GM19240 (cell line): ENCODE measurements at regions not wholly inside any gene's neighbourhood (a gene's known extent, or its start where the extent isn't known, plus 50 kb on each side); places are given as distances from the start of the nearest gene placed in this dataset.

Source experiments
- DNase-seq: peaks from one replicate; pipeline ENCODE4 v3.0.0; 2011; ENCODE audit warnings: low spot score; ENCODE audit not compliant: insufficient read length

DNA sequence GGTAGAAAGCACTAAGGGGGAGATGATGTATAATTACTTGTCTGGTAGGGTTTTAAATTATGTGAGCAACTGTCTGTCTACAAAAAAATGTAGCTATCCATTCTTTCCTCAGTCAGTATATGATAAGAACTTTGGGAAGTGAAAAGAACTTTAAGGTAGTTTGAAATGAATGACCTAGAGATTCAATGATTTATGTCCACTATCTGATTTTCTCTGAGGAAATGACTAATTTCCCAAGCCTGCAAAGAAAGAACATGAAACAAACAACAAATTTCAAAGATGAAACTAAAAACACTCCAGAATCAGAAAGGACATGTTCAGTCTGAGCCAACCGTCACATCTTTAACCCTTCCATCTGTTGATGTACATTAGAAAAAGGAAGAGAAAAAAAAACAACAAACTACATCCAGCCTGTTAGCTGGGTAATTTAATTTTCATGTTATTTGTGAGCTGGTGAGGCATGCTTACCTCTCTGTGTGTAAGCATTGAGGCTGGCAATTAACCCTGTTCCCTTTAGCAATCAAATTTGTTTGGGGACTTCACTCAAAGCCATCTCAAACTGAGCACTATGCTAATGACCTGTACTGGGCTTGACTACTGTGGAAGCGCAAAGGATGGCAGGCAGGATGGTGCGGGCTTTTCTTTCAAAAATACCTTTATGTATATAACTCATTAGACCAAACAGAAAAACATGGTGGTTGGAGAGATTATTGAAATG lies 220.1 kb downstream of the TUSC7 start:
- no peak for DNase-seq

GRCh38 chr3:116930786-116931185 lies 221.2 kb downstream of the TUSC7 start:
- no peak for DNase-seq

GRCh38 chr3:116939091-116939490 lies 229.5 kb downstream of the TUSC7 start:
- no peak for DNase-seq

- DNase-seq = no peak
These were observed 230.0 kb downstream of the TUSC7 start for GRCh38 chr3:116939550-116939949.

GRCh38 chr3:116940719-116941118 lies 231.1 kb downstream of the TUSC7 start:
- DNase-seq = no peak

GRCh38 chr3:116946376-116946775 lies 236.8 kb downstream of the TUSC7 start:
- DNase-seq = no peak

DNA sequence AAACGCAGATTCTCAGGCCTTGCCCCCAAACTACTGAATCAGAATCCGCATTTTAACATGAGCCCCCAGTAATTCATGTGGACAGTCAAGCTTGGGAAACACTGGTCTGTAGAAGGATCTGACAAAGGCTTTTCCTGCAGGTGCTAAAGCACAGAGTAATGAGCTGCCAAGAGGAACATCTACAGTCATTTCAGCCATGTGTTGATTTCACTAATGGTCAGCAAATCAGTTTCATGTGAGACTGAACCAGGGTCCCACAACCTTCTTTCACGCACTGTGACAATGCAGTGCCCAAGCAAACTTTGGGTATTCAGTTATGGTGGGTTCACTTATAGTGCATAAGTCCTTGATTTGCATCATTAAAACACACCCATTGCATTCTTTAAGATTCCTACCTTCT lies 237.6 kb downstream of the TUSC7 start:
- no peak for DNase-seq

DNA sequence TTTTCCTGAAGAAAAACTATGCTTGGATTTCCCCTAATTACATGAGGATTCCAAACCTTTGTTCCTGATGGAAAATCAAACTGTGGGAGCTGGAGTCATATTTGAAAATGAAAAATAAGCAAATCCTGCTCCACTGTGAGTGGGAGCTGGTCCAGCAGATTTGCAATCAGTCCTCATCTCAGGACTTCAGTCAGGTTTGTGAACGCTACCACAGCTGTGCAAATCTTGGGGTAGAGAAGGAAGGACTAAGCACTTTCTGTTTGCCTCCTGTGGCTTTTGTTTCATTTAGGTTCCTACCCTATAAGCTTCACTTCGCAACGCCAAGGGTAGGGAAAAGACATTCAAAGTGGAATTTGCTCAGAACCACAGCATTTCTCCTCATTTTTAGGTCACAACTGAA lies 238.2 kb downstream of the TUSC7 start:
- DNase-seq = no peak

DNA sequence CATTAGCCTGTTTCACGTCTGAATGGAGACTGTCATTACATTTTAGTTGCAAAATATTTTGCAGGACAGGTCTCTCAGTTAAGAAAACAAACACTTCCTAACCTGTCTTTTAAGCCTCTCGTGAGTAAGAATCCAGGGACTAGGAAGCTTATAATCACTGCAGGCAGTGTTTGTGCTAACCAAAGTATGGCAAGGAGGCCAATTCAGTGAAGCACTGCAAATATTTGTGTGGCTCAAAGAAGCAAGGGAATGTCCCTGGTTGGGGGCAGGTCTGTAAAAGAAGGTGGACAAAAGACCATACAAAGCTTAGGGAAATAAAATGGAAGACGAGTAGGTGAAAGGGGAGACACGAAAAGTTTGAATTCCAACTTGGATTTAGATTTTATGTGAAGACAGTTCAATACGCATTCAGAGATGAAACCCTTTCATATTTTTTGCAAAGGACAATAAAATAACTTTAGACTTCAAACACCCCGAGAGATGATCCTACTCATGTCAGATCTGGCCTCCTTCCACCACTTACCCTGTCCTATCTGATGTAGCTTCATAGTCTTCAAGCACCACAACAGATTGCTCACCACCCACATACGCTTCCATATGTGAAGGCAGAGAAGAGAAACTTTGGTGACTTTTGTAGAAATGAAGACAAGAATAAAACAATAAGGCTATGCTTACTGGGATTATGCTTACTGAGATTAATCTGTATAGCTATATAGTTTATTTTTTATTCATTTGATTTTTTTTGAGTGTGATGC lies 240.9 kb downstream of the TUSC7 start:
- no peak for DNase-seq

DNA sequence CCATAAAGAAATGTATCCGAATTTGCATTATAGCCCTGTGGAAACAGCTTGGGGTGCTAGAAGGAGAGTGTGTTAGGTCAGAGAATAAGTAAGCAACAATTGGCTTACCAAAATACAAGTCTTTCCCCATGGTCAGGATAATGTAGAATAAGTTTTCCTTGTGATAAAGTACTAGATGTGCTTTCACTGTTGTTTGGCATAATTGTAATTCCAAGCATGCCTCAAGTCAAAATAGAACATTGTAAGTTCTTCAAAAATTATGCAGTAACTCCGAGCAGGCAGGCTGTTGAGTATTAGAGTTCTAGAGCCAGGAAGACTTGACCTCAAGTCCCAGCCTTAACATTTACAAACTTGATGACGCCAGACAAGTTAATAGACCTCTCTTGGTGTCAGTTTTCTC lies 242.0 kb downstream of the TUSC7 start:
- DNase-seq = no peak

GRCh38 chr3:116958291-116958690 lies 248.7 kb downstream of the TUSC7 start:
- no peak for DNase-seq

GRCh38 chr3:116961106-116961505 lies 251.5 kb downstream of the TUSC7 start:
- DNase-seq = no peak

GRCh38 chr3:116963802-116964201 lies 254.2 kb downstream of the TUSC7 start:
- no peak for DNase-seq

DNA sequence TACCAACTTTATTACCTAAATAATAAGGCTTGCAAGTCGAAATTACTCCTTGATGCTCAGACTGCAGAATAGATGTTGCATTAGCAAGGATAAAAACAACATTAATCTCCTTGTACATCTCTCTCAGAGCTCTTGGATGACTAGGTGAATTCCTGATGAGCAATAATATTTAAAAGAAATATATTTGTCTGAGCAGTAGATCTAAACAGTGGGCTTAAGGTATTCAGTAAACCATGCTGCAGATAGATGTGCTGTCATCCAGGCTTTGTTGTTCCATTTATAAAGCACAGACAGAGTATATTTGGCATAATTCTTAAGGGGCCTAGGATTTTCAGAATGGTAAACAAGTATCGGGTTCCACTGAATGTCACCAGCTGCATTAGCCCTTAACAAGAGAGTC lies 257.1 kb downstream of the TUSC7 start:
- DNase-seq = no peak

GRCh38 chr3:116969135-116969534 lies 259.6 kb downstream of the TUSC7 start:
- DNase-seq = no peak

DNA sequence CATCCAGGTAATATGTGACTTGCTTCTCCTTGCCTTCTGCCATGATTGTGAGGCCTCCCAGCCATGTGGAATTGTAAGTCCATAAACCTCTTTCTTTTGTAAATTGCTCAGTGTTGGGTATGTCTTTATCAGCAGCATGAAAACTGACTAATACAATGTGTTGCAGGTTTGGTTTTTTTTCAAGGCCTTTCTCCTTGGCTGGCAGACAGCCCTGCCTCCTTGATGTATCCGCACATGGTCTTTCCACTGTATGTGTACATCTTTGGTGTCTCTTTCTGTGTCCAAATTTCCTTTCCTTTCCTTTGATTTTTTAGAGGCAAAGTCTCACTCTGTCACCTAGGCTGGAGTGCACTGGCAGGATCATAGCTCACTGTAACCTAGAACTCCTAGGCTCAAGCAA lies 260.1 kb downstream of the TUSC7 start:
- DNase-seq = no peak

DNA sequence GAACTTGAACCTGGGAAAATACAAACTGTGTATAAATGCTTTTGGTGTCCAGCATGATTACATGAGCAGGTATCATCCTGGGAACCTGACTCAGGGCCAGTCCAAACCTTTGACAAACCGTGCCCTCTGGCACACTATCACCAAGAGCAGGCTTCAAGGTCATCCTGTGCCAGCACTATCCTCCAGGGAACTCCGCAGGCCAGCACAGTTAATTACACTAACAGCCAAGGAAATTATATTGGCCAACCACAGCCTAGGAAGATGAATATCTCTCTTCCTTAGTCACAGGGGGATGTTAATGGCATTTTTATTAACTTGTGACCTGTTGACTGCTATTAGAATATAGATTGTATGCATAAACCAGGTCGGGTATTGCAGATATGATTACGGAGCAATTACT lies 262.0 kb downstream of the TUSC7 start:
- DNase-seq = no peak

- no peak for DNase-seq
These were observed 265.1 kb downstream of the TUSC7 start for GRCh38 chr3:116974702-116975101.

DNA sequence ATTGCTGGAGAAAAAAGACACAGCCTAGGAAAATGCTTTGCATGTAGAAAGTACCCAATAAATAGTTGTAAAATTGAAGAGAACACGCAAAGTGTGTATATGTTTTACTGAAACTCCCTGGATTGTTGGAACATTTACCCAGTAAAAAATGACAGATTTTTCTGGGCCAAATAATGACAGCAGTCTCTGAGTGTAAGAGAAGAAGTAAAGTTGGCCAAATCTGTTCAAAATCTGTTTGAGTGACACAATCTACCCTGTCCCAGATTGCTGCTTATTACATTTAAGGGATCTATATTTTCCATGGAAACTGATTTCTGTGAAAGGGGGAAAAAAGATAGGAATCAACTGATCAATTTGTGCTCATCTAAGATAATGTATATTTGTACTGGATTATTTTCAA lies 267.9 kb downstream of the TUSC7 start:
- DNase-seq = no peak

DNA sequence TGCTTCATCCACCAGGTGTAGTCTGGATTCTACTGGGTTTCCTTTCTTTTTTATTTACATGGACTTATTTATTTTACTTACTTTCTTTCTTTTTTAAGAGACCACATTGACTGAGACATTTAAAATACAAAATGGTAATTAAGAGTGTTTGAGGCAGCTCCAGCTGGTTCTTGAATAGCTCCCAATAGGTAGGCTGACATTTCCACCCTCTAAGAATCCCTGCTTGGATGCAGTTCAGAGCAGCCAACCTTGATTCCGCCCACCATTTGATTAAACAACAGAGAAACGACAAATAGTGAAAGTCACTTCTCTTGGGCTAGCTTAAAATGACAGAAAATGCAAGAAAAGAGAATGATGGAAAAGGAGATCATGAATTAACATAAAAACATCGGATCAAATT lies 270.5 kb downstream of the TUSC7 start:
- no peak for DNase-seq

- no peak for DNase-seq
These were observed 271.5 kb downstream of the TUSC7 start for GRCh38 chr3:116981089-116981488.

- no peak for DNase-seq
These were observed 274.7 kb downstream of the TUSC7 start for GRCh38 chr3:116984301-116984700.

GRCh38 chr3:116994351-116994879 lies 284.8 kb downstream of the TUSC7 start:
- no peak for DNase-seq
